Esophagus squamous epithelium (tissue), 5 donors: ENCODE measurements at regions not wholly inside any gene's neighbourhood (a gene's known extent, or its start where the extent isn't known, plus 50 kb on each side); places are given as distances from the start of the nearest gene placed in this dataset.

ENCODE experiments used
- DNase-seq: peaks from one replicate; lab custom pipeline; 2025; lab: John Stamatoyannopoulos, UW
- H3K27ac ChIP-seq, 4 donors: fragments of 200-600 bp; sonication (generic); one replicate each; pipeline ENCODE4 v1.5.1; 2016 to 2019; ENCODE audit warnings: mild to moderate bottlenecking in 1 of 4
- H3K27me3 ChIP-seq, 4 donors: fragments of 200-600 bp; sonication (generic); 1 replicate in 3 of 4; 2 replicates in 1 of 4; pipeline versions ENCODE4 v1.5.1 to v1.6.0; 2017 to 2021; ENCODE audit warnings: antibody characterized with exemption in 1 of 4
- H3K36me3 ChIP-seq, 3 donors: fragments of 200-600 bp; sonication (generic); one replicate each; pipeline ENCODE4 v1.5.1; 2016 to 2019
- H3K4me1 ChIP-seq, 3 donors: fragments of 200-600 bp; sonication (generic); one replicate each; pipeline ENCODE4 v1.5.1; 2017 to 2019
- H3K4me3 ChIP-seq, 4 donors: fragments of 200-600 bp; sonication (generic); 1 replicate in 3 of 4; 2 replicates in 1 of 4; pipeline ENCODE4 v1.5.1; 2016 to 2019; ENCODE audit warnings: mild to moderate bottlenecking in 2 of 4, moderate library complexity in 1 of 4
- H3K9me3 ChIP-seq, 3 donors: fragments of 200-600 bp; sonication (generic); one replicate each; pipeline ENCODE4 v1.5.1; 2016 to 2019
- CTCF ChIP-seq, 6 experiments: fragments of 450-650 bp in 4 of 6; fragments of 200-600 bp in 2 of 6; sonication (generic) in 2 of 6; IDR thresholded peaks; one replicate each; pipeline ENCODE4 v1.5.1; 2016 to 2019; ENCODE audit warnings: antibody characterized with exemption in 6 of 6, mild to moderate bottlenecking in 4 of 6, moderate library complexity in 4 of 6
- POLR2A ChIP-seq, 4 donors: fragments of 450-650 bp; IDR thresholded peaks; one replicate each; pipeline ENCODE4 v1.6.1; 2017; ENCODE audit warnings: antibody characterized with exemption in 4 of 4, mild to moderate bottlenecking in 4 of 4, moderate library complexity in 3 of 4
- WGBS, 2 donors: methylation state at CpG; one replicate each; pipeline ENCODE4 v1.1.5; 2018; 5-methylcytosine and 5-hydroxymethylcytosine counted together
- intact Hi-C: fragments of 100-400 bp; cut with DNase I; formaldehyde crosslinking; loops from one replicate; pipeline ENCODE4 v1.15.0; 2022
- donor health status: DM: yes; HTN: yes; CAD: no.

GRCh38 chr16:66095676-66096075 is 270.8 kb upstream of the CDH5 start:
- TF ChIP-seq CTCF (IDR thresholded peaks at IDR 0.05) = peak in 1 of 6 experiments; percentile 6
- no peak for TF ChIP-seq POLR2A (IDR thresholded peaks at IDR 0.05)
- Histone ChIP-seq H3K4me3 (no peak overlapping the region), H3K4me1 (peaks cover 0 to 3% (median 0%) of the 10 kb centered on the region in 3 donors), H3K27me3 (no peaks in the 10 kb centered on the region), H3K36me3 (no peaks in the 10 kb centered on the region), H3K9me3 (no peaks in the 10 kb centered on the region), H3K27ac (no peak overlapping the region)
- intact Hi-C loops = no loop called here
- no peak for DNase-seq

- Histone ChIP-seq H3K27me3 (no peaks in the 10 kb centered on the region), H3K4me3 (no peak overlapping the region), H3K9me3 (no peaks in the 10 kb centered on the region), H3K36me3 (no peaks in the 10 kb centered on the region), H3K4me1 (peaks cover 0 to 3% (median 0%) of the 10 kb centered on the region in 3 donors), H3K27ac (no peak overlapping the region)
- no peak for DNase-seq
- WGBS, 2 donors = 74 to 76% methylated on average over 4 of the region's 4 CpGs
- TF ChIP-seq POLR2A (IDR thresholded peaks at IDR 0.05) (no peak), CTCF (IDR thresholded peaks at IDR 0.05) (no peak)
- intact Hi-C loops = no loop called here
Measured at GRCh38 chr16:66093191-66093590, 273.3 kb upstream of the CDH5 start.

GRCh38 chr16:66091471-66091891 is 275.0 kb upstream of the CDH5 start:
- TF ChIP-seq CTCF (IDR thresholded peaks at IDR 0.05) (no peak), POLR2A (IDR thresholded peaks at IDR 0.05) (no peak)
- Histone ChIP-seq H3K4me3 (no peak overlapping the region), H3K27me3 (no peaks in the 10 kb centered on the region), H3K27ac (no peak overlapping the region), H3K4me1 (peaks cover 0 to 3% (median 0%) of the 10 kb centered on the region in 3 donors), H3K36me3 (no peaks in the 10 kb centered on the region), H3K9me3 (no peaks in the 10 kb centered on the region)
- no peak for DNase-seq
- intact Hi-C loops = no loop called here

GRCh38 chr16:66088681-66089080 is 277.8 kb upstream of the CDH5 start:
- no peak for DNase-seq
- H3K27ac ChIP-seq = no peak overlapping the region
- no peaks in the 10 kb centered on the region for H3K36me3 ChIP-seq
- H3K4me3 ChIP-seq = no peak overlapping the region
- no peaks in the 10 kb centered on the region for H3K27me3 ChIP-seq
- 70 to 80% methylated on average over 6 of the region's 6 CpGs for WGBS, 2 donors
- H3K4me1 ChIP-seq = peaks cover 0 to 3% (median 0%) of the 10 kb centered on the region in 3 donors
- no peaks in the 10 kb centered on the region for H3K9me3 ChIP-seq
- intact Hi-C loops = no loop called here
- TF ChIP-seq POLR2A (IDR thresholded peaks at IDR 0.05) (no peak), CTCF (IDR thresholded peaks at IDR 0.05) (no peak)

GRCh38 chr16:66087308-66087707 is 279.2 kb upstream of the CDH5 start:
- no peak for DNase-seq
- Histone ChIP-seq H3K27me3 (no peaks in the 10 kb centered on the region), H3K9me3 (no peaks in the 10 kb centered on the region), H3K27ac (no peak overlapping the region), H3K4me1 (peaks cover 0 to 3% (median 0%) of the 10 kb centered on the region in 3 donors), H3K4me3 (no peak overlapping the region), H3K36me3 (no peaks in the 10 kb centered on the region)
- TF ChIP-seq CTCF (IDR thresholded peaks at IDR 0.05) = no peak
- no peak for TF ChIP-seq POLR2A (IDR thresholded peaks at IDR 0.05)
- intact Hi-C loops = no loop called here
